AG08395 (cell line): ENCODE measurements at regions not wholly inside any gene's neighbourhood (a gene's known extent, or its start where the extent isn't known, plus 50 kb on each side); places are given as distances from the start of the nearest gene placed in this dataset.

Experiments
- DNase-seq: peaks from one replicate; pipeline ENCODE4 v3.0.0; 2012; ENCODE audit warnings: mixed read lengths, low spot score

- no peak for DNase-seq
Observed at GRCh38 chr12:124489220-124489619, 78.2 kb downstream of the NCOR2 start.

GRCh38 chr12:124488520-124488919, 78.9 kb downstream of the NCOR2 start:
- DNase-seq, result no peak

- no peak for DNase-seq
Observed at GRCh38 chr12:124487834-124488165, 79.6 kb downstream of the NCOR2 start.

- no peak for DNase-seq
Observed at GRCh38 chr12:124487066-124487833, 80.2 kb downstream of the NCOR2 start.

GRCh38 chr12:124486346-124486963, 81.0 kb downstream of the NCOR2 start:
- DNase-seq, result no peak

GRCh38 chr12:124485371-124485770, 82.0 kb downstream of the NCOR2 start:
- no peak for DNase-seq

- no peak for DNase-seq
Observed at GRCh38 chr12:124484526-124484953, 82.9 kb downstream of the NCOR2 start.

GRCh38 chr12:124484067-124484466, 83.3 kb downstream of the NCOR2 start:
- DNase-seq, result no peak

GRCh38 chr12:124482901-124483799, 84.3 kb downstream of the NCOR2 start:
- no peak for DNase-seq

- no peak for DNase-seq
Observed at GRCh38 chr12:124482567-124482893, 84.9 kb downstream of the NCOR2 start.

- DNase-seq, result no peak
Observed at GRCh38 chr12:124481772-124482566, 85.4 kb downstream of the NCOR2 start.

- DNase-seq, result no peak
Observed at GRCh38 chr12:124481257-124481750, 86.1 kb downstream of the NCOR2 start.

- DNase-seq, result peak; percentile 60
Observed at GRCh38 chr12:124480469-124481256, 86.7 kb downstream of the NCOR2 start.

- no peak for DNase-seq
Observed at GRCh38 chr12:124479680-124480468, 87.5 kb downstream of the NCOR2 start.

- DNase-seq, result no peak
Observed at GRCh38 chr12:124478985-124479645, 88.3 kb downstream of the NCOR2 start.

- DNase-seq, result no peak
Observed at GRCh38 chr12:124478416-124478815, 89.0 kb downstream of the NCOR2 start.

GRCh38 chr12:124477107-124477915, 90.1 kb downstream of the NCOR2 start:
- no peak for DNase-seq

GRCh38 chr12:124476011-124476400, 91.4 kb downstream of the NCOR2 start:
- no peak for DNase-seq
